PC-9 (cell line): ENCODE measurements at regions not wholly inside any gene's neighbourhood (a gene's known extent, or its start where the extent isn't known, plus 50 kb on each side); places are given as distances from the start of the nearest gene placed in this dataset.

ENCODE experiments used
- EZH2 ChIP-seq: fragments of 200-600 bp; sonication (generic); IDR thresholded peaks from 2 replicates; pipeline ENCODE4 v1.8.0; 2017; ENCODE audit warnings: antibody characterized with exemption, low read depth
- TF ChIP-seq, protein P1 (sequence below): fragments of 200-600 bp; sonication (generic); conservative IDR thresholded peaks from 2 replicates; pipeline ENCODE4 v1.6.1; 2017; ENCODE audit warnings: mixed run types, antibody characterized with exemption, mild to moderate bottlenecking, moderate library complexity

GRCh38 chr5:174918655-174919054, 194.3 kb downstream of the MSX2 start:
- TF ChIP-seq, protein P1, sequence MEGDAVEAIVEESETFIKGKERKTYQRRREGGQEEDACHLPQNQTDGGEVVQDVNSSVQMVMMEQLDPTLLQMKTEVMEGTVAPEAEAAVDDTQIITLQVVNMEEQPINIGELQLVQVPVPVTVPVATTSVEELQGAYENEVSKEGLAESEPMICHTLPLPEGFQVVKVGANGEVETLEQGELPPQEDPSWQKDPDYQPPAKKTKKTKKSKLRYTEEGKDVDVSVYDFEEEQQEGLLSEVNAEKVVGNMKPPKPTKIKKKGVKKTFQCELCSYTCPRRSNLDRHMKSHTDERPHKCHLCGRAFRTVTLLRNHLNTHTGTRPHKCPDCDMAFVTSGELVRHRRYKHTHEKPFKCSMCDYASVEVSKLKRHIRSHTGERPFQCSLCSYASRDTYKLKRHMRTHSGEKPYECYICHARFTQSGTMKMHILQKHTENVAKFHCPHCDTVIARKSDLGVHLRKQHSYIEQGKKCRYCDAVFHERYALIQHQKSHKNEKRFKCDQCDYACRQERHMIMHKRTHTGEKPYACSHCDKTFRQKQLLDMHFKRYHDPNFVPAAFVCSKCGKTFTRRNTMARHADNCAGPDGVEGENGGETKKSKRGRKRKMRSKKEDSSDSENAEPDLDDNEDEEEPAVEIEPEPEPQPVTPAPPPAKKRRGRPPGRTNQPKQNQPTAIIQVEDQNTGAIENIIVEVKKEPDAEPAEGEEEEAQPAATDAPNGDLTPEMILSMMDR, result no peak
- no peak for TF ChIP-seq EZH2
